ENCODE measurements at regions not wholly inside any gene's neighbourhood (a gene's known extent, or its start where the extent isn't known, plus 50 kb on each side); places are given as distances from the start of the nearest gene placed in this dataset.
"Not testable (repeated sequence)": the region's sequence is repeated elsewhere in the genome, so short reads cannot be mapped to it uniquely, and the experiment has no call there.

DNA sequence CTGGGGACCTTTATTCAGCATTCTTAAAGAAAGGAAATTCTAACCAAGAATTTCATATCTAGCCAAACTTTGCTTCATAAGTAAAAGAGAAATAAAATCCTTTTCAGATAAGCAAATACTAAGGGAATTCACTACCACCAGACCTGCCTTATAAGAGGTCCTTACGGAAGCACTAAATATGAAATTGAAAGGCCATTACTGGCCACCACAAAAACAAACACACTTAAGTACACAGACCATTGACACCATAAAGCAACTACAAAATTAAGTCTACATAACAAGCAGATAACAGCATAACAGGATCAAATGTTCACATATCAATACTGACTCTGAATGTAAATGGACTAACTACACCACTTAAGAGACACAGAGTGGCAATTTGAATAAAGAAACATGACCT is 361.4 kb upstream of the POU5F2 start:
- DNase-seq, result no peak

DNA sequence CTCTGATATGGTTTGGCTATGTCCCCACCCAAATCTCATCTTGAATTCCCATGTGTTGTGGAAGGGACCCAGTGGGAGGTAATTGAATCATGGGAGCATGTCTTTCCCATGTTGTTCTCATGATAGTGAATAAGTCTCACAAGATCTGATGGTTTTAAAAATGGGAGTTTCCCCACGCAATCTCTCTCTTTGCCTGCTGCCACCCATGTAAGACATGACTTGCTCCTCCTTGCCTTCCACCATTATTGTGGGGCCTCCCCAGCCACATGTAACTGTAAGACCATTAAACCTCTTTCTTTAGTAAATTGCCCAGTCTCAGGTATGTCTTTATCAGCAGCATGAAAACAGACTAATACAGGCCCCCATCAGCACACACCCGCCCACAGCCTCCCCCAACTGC is 356.0 kb upstream of the POU5F2 start:
- not testable (repeated sequence) for DNase-seq

DNA sequence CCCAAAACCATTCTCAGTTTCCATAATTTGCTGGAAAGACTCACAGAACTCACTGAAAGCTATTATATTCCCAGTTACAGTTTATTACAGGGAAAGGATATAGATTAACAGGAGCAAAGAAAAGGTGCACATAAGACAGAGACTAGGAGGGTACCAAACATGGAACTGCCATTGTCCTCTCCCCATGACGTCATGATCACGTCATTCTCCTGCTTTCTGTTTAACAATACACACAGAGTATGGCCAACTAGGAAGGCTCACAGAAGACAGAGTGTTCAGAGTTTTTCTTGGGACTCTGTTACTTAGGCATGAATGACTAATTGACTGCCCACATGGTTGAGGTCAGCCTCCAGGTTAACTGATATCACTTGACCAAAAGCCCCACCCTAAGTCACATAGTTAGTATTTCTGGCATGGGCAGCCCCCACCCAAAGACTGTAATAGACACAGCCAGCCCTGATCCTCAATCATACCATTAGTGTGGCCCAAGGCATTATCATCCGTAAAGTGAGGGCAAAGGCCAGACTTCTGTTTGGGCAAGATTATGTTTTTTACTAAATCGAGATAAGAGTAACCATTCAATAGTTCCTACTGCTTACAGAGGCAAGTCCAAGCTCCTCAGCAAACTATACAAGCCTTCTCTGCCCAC is 353.5 kb upstream of the POU5F2 start:
- DNase-seq, result no peak

DNA sequence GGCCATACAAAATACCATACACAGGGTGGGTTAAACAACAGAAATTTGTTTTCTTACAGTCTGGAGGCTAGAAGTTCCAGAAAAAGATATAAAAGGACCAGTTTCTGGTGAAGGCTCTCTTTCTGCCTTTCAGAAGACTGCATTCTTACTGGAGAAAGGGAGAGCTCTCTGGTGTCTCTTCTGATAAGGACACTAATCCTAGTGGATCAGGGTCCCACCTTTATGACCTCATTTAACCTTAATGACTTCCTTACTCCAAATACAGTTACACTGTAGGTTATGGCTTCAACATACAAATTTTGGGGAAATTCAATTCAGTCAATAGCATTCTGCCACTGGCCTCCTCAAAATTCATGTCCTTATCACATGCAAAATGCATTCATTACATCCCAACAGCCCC is 351.9 kb upstream of the POU5F2 start:
- DNase-seq, result no peak

DNA sequence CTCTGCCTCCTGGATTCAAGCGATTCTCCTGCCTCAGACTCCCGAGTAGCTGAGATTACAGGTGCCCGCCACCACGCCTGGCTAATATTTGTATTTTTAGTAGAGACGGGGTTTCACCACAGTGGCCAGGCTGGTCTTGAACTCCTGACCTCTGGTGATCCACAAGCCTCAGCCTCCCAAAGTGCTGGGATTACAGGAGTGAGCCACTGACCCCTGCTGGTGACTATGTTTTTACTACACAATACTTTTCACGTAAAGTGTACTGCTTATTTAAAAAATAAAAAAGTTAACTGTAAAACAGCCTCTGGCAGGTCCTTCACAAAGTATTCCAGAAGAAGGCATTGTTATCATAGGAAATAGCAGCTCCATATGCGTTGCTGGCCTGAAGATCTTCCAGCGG is 345.2 kb upstream of the POU5F2 start:
- peak; percentile 7 for DNase-seq

DNA sequence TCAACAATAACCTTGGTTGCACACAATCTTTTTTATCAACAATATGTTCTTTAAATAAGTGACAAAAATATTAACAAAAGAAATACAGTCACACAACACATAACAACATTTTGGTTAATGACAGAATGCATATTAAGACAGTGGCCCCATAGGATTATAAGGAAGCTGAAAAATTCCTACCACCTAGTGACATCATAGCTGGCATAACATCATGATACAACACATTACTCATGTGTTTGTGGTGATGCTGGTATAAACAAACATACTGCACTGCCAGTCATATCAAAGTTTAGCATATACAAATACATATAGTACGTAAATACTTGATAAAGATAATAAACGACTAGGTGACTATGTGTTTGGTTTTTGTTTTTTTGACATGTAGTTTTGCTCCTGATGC is 344.8 kb upstream of the POU5F2 start:
- no peak for DNase-seq

DNA sequence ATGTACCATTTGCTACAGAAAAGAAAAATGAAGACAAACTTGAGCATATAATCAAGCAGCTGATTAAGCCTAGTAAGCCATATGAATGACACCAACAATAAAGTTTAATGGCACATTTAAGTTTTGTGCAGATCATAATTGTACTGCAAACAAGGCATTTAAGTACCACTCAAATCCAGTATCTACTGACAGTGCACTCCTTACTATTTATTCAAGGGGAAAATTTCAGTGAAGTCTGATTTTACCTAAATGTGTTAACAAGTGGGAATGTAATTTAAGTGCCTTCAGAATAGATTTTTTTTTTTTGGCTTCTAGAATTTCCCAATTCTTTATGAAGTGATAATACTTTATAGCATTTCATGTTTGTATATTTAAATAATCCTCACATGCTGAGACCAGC is 341.0 kb upstream of the POU5F2 start:
- DNase-seq, result no peak

DNA sequence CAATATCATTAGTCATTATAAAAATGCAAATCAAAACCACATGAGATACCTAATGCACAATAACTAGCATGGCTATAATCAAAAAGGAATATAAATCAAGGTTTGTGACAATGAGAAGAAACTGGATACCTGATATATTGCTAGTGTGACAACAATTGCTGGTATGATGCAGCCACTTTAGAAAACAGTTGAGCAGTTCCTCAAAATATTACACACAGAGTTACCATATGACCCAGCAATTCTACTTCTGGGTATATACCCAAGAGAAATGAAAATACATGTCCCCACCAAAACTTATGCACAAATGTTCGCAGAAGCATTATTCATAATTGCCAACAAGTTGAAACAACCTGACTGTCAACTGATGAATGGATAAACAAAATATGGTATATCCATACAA is 339.7 kb upstream of the POU5F2 start:
- DNase-seq, result no peak

DNA sequence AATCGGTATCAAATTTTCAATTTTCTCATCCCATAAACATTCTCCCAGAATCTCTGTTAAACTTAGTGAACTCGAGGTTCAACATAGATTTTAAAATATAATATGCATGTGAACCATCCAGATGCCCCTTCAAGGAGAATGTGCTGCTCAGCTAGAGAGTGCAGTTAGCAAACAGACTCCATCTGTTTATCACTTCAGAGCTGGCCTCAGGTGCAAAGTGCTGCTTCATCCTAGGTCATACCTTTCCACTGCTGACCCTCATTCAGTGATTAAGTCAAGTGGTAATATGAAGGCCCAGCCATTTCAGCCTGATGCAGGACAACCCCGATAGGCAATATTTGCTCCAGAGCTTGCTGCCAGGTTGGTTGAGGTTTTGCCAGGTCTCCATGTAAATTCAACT is 339.0 kb upstream of the POU5F2 start:
- no peak for DNase-seq

DNA sequence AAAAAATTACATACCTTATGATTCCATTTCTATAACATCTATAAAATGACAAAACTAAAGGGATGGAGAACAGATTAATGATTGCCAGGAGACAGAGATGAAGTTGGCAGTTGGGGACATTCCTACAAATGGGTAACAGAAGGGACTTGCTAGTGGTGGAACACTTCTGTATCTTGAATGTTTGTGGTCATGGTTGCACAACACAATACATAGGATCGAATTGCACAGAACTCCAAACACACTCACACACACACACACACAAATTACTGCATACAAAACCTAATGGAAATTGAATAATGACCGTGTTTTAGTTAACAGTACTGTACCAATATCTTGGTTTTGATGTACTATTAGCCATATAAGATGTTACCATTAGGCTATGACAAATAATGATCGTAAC is 330.7 kb upstream of the POU5F2 start:
- no peak for DNase-seq

DNA sequence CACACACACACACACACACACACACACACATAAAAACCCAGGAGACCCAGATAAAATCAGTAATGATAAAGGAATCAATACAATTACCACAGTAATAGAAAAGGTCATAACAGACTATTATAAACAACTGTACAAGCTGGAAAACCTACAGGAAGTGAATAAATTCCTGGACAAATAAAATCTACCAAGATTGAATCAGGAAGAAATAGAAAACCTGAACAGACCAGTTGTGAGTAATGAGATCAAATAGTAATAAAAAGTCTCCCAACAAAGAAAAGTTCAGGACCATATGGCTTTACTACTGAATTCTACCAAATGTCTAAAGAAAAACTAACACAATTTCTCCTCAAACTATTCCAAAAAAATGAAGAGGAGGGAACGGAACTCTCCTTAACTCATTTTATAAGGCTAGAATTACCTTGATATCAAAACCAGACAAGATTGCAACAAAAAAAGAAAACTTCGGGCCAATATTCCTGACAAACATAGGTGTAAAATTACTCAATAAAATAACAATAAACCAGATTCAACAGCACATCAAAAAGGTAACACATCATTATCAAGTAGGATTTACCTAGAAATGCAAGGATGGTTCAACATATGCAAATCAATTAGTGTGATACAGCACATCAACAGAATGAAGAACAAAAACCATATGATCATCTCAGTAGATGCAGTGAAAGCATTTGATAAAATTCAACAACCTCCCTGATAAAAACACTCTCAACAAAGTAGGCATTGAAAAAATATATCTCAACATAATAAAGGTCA is 325.2 kb upstream of the POU5F2 start:
- no peak for DNase-seq

DNA sequence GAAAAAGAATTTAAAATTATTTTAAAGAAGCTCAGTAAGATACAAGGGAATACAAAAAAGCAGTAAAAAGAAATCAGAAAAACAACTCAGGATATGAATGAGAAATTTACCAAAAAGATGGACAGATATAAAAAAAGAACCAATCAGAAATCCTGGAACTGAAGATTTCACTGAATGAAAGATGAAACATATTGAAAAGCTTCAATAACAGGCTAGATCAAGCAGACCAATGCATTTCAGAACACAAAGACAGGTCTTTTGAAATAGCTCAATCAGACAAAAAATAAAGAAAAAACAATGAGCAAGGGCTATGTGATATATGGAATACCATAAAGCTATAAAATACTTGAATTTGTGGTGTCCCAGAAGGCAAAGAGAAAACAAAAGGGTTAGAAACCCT is 322.6 kb upstream of the POU5F2 start:
- no peak for DNase-seq

DNA sequence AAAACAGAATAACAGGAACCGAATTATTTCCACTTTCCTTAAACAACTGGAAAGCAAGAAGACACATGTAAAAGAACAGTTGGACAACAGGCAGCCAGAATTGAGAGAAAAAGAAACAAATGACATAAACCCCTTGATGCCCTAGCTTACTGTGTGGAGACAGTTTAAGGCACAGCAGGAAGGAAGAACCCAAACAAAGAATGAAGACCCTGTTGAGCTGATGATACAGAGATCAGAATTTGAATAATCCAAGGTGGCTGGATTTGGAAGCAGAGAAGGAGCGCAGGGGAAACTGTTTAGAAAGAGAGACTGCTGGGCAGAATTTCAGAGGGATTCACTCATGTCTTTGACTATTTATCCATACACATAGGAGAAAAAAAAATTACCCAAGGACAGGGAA is 316.3 kb upstream of the POU5F2 start:
- no peak for DNase-seq

DNA sequence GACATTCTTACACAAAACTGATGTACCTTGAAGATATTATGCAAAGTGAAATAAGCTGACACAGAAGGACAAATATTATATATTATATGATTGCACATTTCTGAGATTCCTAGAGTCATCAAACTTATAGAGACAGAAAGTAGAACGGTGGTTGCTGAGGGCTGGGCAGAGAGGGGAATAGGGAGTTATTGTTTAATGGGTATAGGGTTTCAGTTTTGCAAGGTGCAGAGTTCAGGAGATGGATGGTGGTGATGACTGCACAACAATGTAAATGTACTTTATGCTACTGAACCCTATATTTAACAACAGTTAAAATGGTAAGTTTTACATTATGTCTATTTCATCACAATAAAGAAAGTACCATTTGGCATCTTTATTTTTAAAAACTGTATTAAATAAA is 315.8 kb upstream of the POU5F2 start:
- DNase-seq, result no peak

DNA sequence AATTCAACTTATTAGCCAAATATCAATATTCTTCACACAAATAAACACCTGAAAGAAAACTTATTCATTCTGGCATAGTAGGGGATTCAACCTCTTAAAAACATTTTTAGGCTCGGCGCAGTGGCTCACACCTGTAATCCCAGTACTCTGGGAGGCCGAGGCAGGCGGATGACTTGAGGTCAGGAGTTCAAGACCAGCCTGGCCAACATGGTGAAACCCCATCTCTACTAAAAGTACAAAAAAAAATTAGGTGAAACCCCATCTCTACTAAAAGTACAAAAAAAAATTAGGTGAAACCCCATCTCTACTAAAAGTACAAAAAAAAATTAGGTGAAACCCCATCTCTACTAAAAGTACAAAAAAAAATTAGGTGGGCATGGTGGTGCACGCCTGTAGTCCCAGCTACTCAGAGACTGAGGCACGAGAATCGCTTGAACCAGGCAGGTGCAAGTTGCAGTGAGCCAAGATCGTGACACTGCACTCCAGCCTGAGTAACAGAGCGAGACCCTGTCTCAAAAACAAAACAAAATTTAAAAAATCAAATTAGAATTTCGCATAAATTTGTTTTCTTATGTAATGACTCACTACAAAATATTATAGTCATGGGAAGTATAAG is 308.0 kb upstream of the POU5F2 start:
- not testable (repeated sequence) for DNase-seq

DNA sequence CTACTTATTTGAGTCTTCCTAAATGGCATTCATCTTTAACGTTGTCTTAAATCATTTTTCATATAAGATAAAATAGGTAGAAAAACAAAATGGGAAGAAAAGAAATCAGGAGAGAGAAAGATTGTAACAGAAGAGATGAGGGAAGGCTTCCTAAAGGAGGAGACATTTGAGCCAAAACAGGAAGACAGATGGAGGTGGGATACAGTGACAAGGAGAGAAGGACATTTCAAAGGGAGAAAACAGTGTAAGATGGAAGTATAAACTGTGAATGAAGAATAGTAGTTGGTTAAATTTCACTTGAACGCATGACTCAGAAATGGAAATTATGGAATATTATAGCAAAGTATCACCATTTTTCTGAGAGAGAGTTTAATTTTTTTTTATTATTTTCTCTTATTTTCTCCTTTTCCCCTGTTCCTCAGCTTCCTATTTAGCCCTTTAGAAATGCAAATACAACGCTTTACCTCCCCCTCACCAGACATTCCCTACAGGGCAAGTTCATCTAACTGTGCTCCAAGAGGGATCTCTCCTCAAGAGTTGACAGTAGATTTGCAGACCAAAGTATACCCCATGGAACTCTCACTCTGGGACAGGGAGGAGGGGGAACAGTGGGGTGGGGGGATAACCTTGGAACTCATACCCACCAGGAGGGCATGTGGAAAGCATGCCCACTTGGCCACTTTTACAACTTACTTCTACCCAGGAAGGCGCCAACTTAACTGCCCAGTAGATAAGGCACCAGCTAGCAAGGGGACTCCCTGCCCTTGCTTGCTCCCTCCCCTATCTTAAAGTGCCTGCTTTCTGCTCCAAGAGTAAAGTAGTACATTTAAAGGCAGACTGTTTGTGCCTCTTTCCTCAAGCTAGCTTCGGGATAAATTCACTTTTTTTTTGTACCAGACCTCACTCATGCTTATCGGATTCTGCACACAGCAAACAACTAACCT is 304.7 kb upstream of the POU5F2 start:
- no peak for DNase-seq

DNA sequence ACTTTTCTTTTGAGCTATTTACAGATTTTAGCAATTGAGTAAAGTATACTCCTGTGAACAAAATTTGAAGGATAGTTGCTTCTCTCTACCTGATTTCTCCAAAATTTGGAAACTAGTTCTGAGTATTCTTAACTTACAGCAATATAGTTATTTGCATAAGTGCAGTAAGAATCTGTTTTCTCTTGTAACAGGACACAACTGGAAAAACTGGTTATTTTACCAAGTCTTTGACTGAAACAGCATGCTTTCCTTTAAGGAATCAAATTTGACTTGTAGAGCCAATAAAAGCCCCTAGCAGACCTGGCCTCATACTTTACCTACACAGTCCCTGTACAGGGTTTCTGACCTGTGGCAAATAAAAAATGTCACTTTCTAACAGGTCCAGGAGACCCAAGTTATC is 301.9 kb upstream of the POU5F2 start:
- no peak for DNase-seq

DNA sequence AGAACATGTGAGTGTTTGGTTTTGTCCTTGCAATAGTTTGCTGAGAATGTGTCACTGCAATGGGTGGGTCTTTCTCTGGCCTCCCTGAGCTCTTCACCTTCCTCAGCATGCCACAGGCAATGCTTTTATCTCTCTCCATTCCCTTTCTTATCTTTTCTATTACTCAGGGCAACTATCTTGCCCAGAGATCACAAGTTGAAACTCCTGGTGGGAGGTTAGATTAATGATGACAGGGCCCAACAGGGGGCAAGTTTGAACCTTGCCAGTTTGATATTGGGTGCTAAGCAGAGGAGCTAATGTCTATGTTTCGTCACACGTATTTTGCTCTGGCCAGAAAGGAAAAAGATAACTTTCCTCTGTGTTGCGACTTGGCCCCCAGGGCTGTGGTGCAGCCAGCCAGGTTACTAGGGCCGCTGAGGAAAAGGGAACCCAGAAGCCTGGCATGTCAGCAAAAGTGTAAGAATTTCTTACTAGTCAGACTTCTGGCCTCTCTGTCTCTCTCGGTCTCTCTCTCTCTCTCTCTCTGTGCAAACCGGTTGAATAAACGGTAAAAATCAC is 299.3 kb upstream of the POU5F2 start:
- DNase-seq, result no peak

DNA sequence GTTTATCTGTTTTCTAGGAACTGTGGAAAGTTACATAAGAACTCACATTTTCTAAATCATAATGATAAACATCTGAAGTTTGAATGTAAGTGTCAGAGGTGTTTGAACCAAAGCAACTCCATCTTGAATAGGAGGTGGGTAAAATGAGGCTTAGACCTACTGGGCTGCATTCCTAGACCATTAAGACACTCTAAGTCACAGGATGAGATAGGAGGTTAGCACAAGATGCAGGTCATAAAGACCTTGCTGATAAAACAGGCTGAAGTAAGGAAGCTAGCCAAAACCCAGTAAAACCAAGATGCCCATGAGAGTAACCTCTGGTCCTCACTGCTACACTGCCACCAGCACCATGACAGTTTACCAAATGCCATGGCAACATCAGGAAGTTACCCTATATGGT is 297.7 kb upstream of the POU5F2 start:
- DNase-seq, result no peak

DNA sequence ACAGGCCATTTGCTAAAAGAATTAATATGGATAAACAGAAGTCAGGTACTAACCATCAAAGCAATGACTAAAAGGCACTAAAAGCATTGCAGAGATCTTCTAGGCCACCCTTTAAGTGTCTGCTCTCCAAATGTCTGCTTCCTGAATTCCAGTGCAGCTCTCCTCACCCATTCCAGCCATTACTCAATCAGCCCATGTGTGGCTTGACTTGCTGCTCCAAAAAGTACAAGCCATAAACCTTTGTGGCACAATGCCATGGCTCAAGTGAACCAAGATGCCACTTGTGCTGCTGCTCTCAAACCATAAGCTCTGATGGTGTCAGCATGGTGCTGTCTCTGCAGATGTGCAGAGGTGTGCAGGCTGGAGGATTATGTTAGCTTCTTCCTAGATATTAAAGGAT is 290.2 kb upstream of the POU5F2 start:
- DNase-seq, result no peak

DNA sequence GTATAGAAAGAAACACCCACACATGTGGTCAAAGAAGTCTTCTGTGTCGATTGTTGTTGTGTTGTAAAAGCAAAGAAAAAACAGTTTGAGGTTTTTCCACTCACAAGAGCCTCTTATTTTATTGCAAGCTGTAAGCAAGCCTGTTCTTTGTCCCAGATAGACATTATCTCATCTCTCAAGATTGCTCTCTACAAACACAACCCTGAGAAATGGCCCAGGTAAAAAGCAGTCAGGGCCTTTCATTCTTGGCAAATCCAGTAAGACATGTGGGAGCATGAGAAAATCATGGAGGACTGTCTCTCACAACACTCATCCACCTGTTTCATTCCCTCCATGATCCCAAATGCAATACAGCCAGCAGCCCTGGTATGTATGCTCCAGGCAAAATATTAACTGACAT is 286.6 kb upstream of the POU5F2 start:
- no peak for DNase-seq

DNA sequence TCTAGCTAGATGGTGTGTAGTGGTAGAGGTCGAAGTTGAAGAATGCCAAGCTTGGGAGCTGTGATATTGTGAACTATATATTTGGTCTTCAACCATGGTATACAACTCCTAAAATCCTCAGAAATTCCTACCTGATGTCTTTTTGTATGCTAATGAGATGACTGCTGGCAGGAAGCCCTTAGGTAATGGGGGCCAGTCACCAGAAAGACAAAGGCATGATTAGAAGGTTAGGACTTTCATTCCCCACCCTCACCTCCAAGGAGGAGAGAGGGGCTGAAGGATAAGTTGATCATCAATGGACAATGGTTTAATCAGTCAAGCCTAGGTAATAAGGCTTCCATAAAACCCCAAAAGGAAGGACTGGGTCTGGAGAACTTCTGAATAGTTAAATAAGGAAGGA is 285.7 kb upstream of the POU5F2 start:
- DNase-seq, result no peak

All from NCI-H1694 treated with DMSO at 0.1 percent for 48 hours (cell line).